ENCODE measurements at regions not wholly inside any gene's neighbourhood (a gene's known extent, or its start where the extent isn't known, plus 50 kb on each side); places are given as distances from the start of the nearest gene placed in this dataset.

- ATAC-seq (ENCODE audit: insufficient read depth, low read depth) (no peak), DNase-seq (no peak)
- Histone ChIP-seq H3K79me2 (ENCODE audit: insufficient read depth, low read length) (no peaks in the 10 kb centered on the region), H3K27me3 (ENCODE audit: insufficient read depth, low read length, poor library complexity) (no peaks in the 10 kb centered on the region), H3K27ac (ENCODE audit: low read length) (no peak overlapping the region), H3K4me2 (ENCODE audit: insufficient read depth, low read length) (no peak overlapping the region), H3K9ac (ENCODE audit: low read depth, low read length) (no peak overlapping the region), H3K9me3 (ENCODE audit: insufficient read depth, low read length, severe bottlenecking) (no peaks in the 10 kb centered on the region), H3K4me1 (ENCODE audit: insufficient read depth, low read length) (no peaks in the 10 kb centered on the region), H3K4me3 (ENCODE audit: low read depth in 1 of 2, low read length in 2 of 2) (no peak overlapping the region), H2AFZ (ENCODE audit: low read depth, low read length) (no peak overlapping the region), H4K20me1 (ENCODE audit: insufficient read depth, low read length) (no peaks in the 10 kb centered on the region), H3K36me3 (ENCODE audit: insufficient read depth, low read length) (no peaks in the 10 kb centered on the region)
- TF ChIP-seq EZH2 (IDR thresholded peaks at IDR 0.05; ENCODE audit: borderline replicate concordance, low read depth, low read length, severe bottlenecking) (no peak), CTCF (IDR thresholded peaks at IDR 0.05; ENCODE audit: borderline replicate concordance, extremely low read depth, low read length, poor library complexity, severe bottlenecking) (no peak)
Observed at GRCh38 chr5:12245429-12245828, 341.2 kb upstream of the CTNND2 start.

GRCh38 chr5:12242950-12243888, 339.0 kb upstream of the CTNND2 start:
- Histone ChIP-seq H3K27me3 (ENCODE audit: insufficient read depth, low read length, poor library complexity) (no peaks in the 10 kb centered on the region), H3K36me3 (ENCODE audit: insufficient read depth, low read length) (no peaks in the 10 kb centered on the region), H4K20me1 (ENCODE audit: insufficient read depth, low read length) (no peaks in the 10 kb centered on the region), H3K9me3 (ENCODE audit: insufficient read depth, low read length, severe bottlenecking) (no peaks in the 10 kb centered on the region), H2AFZ (ENCODE audit: low read depth, low read length) (no peak overlapping the region), H3K79me2 (ENCODE audit: insufficient read depth, low read length) (no peaks in the 10 kb centered on the region), H3K9ac (ENCODE audit: low read depth, low read length) (no peak overlapping the region), H3K4me3 (ENCODE audit: low read depth in 1 of 2, low read length in 2 of 2) (no peak overlapping the region), H3K27ac (ENCODE audit: low read length) (no peak overlapping the region), H3K4me2 (ENCODE audit: insufficient read depth, low read length) (no peak overlapping the region), H3K4me1 (ENCODE audit: insufficient read depth, low read length) (no peaks in the 10 kb centered on the region)
- DNase-seq: no peak
- no peak for ATAC-seq (ENCODE audit: insufficient read depth, low read depth)
- no peak for TF ChIP-seq EZH2 (IDR thresholded peaks at IDR 0.05; ENCODE audit: borderline replicate concordance, low read depth, low read length, severe bottlenecking)

- H3K4me2 ChIP-seq (ENCODE audit: insufficient read depth, low read length): no peak overlapping the region
- no peak for DNase-seq
Observed at GRCh38 chr5:12237837-12238575, 333.8 kb upstream of the CTNND2 start.

More at GRCh38 chr5:12237837-12238575, 333.8 kb upstream of the CTNND2 start:
- Histone ChIP-seq H3K36me3 (ENCODE audit: insufficient read depth, low read length) (no peaks in the 10 kb centered on the region), H3K9me3 (ENCODE audit: insufficient read depth, low read length, severe bottlenecking) (no peaks in the 10 kb centered on the region), H3K27me3 (ENCODE audit: insufficient read depth, low read length, poor library complexity) (no peaks in the 10 kb centered on the region), H3K79me2 (ENCODE audit: insufficient read depth, low read length) (no peaks in the 10 kb centered on the region), H3K9ac (ENCODE audit: low read depth, low read length) (no peak overlapping the region), H2AFZ (ENCODE audit: low read depth, low read length) (no peak overlapping the region), H3K4me3 (ENCODE audit: low read depth in 1 of 2, low read length in 2 of 2) (no peak overlapping the region), H3K27ac (ENCODE audit: low read length) (no peak overlapping the region), H4K20me1 (ENCODE audit: insufficient read depth, low read length) (no peaks in the 10 kb centered on the region), H3K4me1 (ENCODE audit: insufficient read depth, low read length) (no peaks in the 10 kb centered on the region)
- no peak for ATAC-seq (ENCODE audit: insufficient read depth, low read depth)
- TF ChIP-seq CTCF (IDR thresholded peaks at IDR 0.05; ENCODE audit: borderline replicate concordance, extremely low read depth, low read length, poor library complexity, severe bottlenecking) (no peak), EZH2 (IDR thresholded peaks at IDR 0.05; ENCODE audit: borderline replicate concordance, low read depth, low read length, severe bottlenecking) (no peak)
